Activated T-helper 1 cell treated with Interleukin-2 at 50 U/mL for 16 hours (primary cell): ENCODE measurements at regions not wholly inside any gene's neighbourhood (a gene's known extent, or its start where the extent isn't known, plus 50 kb on each side); places are given as distances from the start of the nearest gene placed in this dataset.

Experiments used
- DNase-seq: peaks from one replicate; pipeline ENCODE4 v3.0.0-alpha.2; 2020; ENCODE audit warnings: low read depth

DNA sequence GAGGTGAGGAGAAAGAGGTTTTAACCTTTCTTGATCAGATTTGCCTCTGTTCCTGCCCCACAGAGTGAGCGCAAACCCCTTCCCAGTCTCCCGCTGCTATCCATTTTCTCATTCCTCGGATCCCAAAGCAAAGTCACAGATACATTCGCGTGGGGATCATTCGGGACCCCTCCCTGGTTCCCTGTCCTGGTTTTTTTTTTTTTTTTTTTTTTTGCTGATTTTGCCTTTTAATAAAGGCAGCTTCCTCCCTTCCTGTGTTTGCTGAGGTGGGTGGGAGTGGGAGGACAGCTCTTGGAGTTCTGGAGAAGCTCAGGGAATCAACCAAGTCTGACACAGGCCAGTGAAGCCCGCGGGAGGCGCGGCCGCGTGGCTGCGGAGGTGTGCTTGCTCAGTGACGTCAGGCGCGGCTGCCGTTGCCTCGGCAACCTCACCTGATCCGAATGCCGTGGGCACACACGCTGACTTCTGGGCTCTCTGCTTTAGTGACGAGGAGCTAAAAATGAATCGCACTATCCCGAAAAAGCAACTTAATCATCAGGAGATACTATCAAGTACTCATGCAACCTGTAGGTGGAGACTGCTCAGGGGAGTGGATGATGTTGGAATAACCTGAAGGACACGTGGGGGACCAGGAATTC lies 106.4 kb downstream of the TBX19 start:
- peak; percentile 53 for DNase-seq

DNA sequence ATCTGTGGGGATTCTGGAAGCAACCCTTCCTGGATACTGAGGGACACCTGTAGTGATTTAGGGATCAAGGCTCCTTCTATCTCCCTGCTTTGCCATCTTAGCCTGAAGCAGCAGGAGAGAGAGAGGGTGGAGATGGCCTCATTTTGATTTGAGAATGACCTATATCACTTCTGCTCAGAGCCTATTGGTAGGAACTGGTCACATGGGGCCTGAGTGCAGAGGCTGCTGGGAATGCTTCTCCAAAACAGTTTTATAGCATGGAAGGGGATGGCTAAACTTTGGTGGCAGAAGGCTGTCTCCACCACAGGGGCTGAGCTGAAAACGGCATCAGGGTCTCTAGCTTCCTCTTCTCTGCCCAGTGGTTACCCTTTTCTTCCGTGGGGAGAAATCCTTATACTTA lies 105.8 kb downstream of the TBX19 start:
- no peak for DNase-seq

DNA sequence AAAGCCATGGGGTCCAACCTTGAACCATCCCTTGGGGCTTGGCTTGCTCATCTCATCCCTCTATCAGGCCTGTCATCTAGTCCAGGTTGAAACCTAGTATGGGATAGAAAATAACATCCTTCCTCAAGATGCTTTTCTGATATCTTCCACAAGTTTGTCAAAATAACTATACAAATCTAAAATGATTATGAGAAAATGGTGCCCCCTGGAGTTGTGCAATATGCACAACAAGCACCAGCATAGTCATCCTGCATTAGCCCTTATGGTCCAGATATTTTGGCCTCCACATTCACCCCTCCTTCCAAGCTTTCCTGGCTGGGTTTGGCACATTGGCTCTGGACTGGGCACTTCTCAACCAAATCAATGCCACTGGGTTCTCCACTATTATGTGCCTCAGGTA lies 101.2 kb downstream of the TBX19 start:
- no peak for DNase-seq

DNA sequence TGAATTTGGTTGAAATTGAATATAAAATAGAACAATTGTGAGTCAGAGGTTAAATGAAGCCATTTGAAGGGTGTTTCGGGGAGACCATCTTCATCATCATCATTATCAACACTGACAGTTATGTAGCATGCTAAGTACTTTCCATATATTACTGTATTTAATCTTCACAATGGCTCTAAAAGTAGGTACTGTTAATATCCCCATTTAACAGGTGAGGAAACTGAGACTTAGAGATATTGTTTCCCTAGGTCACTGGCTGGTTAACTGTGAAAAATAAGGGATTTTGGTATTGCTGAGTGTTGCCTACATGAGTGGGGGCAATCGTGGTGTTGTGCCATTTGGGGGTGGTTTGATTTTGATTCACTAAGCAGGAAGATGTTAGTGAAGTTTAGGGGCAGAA lies 100.3 kb downstream of the TBX19 start:
- DNase-seq = no peak

DNA sequence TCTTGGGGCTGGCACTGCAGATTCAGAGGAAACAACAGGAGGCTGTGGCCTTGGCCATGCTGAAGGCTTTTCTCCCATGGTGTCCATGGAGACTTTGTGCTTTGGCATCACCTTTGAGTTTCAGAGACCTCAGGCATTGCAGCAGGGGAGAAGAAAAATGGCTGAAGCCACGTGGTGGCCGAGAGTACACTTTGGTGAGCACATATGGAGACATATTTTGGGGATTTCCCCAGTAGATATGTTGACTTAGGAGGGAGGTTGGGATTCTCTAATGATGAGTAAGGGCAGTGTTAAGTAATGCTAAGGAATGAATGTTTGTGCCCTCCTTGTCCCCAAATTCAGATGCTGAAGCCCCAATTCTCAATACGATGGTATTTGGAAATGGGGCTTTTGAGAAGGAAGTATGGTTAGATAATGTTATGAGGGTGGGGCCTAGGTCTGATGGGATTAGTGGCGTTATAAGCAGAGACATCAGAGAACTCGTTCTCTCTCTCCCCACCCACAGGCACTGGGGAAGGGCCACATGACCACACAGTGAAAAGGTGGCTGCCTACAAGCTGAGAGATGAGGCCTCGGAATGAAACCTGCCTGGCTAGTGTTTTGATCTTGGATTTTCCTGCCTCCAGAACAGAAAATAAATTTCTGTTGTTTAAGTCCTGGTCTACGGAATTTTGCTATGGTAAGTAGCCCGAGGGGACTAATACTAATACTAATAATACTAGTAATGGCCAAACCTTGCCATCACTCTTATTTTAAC lies 98.6 kb downstream of the TBX19 start:
- DNase-seq = no peak

DNA sequence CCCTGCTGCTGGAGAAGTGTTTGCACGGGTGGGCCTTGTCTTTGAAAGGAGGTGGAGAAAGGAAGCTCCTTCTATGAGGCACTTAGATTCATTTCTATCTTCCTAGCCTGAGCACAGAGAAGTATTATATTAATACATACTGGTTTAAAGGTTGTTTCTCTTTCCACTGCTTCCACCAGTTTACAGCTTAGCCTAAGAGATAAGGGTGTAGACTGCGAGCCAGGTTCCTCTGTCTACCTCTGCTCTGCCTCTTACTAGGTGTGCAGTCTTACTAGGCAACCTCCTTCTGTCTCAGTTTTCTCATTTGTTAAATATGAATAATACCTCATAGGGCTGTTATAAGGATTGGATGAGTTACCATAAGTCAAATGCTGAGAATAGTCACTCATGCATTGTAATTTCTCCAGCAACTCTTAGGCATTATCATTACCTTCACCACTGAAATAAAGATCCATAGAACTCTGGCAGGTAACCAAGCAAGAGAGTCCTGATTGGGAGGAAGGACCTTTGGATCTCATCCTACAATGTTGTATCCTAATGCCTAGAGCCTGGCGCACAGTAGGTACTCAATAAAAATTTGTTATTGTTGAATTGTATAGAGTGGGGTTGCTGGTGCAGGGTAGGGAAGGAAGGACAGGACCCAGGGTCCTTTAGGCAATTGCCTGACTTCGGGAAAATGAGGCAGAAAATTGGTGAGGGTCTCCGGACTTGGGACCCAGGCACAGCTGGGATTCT lies 95.1 kb downstream of the TBX19 start:
- DNase-seq = no peak

DNA sequence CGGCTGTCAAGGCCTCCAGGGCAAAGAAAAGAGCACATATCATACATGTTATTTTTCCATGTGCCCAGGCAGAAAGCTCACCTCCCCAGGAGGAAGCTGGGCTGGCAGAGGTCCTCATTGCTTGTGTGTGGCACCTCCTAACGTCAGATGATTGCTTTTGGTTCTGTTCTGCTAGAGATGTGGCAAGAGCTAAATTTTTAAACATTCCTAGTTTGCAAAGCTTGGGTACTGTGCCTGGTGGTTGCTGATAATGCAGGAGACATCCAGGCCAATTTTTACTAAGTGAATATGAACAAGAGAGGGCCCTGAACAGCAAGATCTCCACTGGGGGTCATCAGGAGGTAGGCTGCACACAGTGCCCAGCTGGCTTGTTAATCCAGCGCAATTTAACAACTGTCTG lies 93.9 kb downstream of the TBX19 start:
- DNase-seq = no peak

DNA sequence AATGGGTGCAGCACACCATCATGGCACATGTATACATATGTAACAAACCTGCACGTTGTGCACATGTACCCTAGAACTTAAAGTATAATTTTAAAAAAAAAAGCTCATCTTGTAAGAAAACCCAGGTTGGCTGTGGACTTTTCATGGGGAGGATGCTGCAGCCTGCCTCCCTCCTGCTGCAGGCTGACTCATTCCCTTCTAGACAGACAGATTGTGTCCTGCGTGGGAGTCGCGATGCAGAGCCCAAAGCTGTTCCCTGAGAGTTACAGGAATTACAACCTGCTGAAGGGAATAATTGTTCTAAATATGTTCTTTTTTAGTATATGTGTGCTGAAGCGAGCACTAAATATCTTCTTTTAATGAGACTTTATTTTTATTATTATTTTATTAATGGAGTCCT lies 93.2 kb downstream of the TBX19 start:
- no peak for DNase-seq

DNA sequence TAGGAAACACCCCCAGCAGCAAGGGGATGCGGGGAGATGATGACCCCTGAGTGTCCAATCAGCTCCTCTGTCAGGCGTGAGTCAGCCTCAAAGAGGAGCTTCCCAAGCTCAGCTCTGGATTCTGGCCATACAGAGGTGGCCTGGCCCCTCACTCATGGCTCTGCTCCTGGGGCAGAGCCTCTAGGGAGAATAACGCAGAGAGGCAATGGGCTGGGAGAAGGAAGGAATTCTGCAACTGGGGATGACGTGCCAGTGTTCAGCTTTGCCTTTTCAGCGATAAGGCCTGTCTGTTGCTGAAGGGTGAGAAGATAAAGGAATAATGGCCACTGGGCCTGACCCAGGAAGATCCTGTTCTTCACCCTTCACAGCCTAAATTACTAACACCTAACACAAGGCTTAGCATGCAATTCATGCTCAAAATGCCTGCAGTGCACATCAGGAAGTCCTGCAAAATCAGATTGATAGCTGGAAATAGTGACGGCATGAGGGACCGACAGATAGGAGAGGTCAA lies 92.2 kb downstream of the TBX19 start:
- no peak for DNase-seq

DNA sequence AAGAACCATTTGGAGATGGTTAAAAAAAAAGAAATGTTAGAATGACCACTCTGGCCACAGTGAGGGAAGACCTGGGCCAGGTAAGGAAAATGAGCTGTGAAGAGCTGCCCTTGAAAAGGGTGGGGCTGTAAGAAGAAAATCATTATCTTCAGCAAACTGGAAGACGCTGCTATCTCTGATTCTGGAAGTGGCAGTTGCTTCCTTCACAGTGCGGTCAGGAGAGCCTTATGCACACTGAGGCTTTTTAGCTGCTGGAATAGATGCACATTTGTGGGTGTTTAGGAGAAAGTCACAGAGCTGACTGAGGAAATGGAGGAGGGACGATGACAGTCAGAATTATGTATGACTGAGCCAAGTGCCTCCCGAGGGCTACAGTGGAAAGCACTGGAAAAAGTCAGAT lies 91.6 kb downstream of the TBX19 start:
- DNase-seq = no peak

DNA sequence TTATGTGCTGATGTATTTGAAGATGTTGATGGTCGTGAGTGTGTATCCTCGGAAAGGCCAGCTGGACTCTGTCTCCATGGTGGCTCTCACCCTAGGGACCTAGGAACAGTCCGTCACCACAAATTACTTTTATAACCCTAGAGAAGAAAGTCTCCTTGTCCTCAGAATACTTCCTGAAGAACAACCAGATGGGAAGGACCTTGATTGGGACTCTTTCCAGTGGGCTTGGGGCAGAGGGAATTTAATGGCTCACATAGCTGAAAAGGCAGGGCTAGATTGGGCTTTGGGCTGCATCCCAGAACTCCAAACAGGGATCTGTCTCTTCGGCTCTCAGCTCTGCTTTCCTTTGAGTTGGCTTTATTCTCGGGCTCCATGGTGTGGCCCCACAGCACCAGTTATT lies 90.8 kb downstream of the TBX19 start:
- no peak for DNase-seq

DNA sequence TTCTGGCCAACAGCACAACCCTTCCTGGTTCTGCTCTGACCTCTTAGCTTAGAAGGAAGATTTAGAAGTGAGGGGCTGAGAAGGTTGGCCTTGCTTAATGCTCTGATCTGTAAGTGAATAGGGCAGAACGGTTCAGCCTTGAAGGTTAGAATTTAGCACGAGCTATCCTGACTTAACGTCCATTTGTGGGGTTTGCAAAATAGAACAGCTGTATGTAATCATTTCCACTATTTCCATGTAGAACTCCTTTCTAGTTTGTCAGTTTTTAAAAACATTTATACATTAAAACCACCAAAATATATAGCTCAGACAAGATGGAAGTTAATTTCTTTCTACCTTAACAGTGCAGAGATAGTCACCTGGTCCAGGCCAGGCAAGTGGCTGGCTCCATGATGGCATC lies 89.9 kb downstream of the TBX19 start:
- no peak for DNase-seq

DNA sequence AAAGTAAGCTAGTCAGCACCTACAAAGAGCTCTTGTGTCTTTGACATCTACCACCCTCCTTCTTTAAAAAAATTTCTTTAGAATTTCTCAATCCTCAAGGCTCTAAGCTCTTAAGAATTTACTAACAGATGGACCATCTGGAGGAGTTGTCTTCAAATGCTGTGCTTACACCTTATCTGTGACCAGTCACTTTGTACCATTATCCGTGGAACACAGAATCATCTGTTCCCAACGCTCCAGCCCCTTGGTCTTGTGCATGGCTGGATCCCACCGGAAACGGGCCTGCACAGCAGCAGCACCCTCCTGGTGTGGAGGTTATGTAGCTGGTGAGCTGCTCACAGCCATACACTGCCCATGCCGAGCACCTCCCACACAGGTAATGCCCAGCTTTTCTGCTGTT lies 89.0 kb downstream of the TBX19 start:
- DNase-seq = no peak

DNA sequence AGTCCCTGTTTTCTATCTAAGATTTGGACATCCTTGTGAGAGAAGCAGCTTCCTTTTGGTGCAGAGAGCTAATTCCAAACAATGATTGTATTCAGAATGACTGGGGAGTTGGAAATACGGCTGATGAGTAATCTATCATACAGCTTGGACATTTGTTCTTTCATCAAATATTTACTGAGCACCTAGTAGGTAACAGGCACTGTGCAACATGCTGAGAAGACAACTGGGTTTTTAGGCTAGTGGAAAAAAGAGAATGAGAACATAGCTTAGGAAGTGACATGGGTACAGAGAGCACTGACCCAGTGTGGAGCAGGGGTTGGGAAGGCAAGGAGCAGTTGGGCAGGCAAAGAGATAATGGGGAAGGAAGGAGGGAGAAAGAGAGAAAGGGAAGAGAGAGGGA lies 87.5 kb downstream of the TBX19 start:
- no peak for DNase-seq

DNA sequence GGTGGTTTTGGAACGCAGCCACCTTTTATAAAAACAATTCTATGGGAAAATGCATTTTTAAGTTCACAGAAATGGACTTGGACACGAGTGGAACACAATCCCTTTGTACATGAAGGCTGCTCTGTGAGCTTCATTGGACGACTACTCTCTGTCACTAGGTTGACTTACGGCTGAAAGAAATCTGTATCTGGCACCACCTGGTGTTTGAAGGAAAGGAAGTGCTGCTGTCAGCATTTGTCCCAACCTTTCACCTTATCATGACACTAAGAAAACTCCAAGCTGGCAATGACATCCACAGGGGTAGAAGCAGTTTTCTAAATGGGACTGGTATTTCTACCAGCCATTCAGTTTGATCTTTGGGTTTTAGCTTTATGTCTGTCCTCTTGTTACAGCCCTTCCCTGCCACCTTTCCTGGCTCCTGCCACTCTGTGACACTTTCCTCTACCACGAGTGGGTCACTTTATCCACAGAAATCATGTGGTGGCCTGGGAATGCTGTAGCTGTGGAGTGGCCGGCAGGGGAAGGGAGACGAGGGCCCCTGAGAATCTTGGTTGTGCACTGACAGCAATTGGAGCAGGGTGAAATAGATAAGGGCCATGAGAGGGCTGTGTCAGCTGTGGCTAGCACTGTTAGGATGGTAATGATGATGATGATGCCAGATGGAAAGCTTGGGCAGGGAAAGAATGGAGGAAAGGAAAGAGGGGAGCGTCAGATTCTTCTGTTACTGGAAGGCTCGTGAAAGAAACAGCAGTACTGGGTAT lies 85.2 kb downstream of the TBX19 start:
- no peak for DNase-seq
